NOMO-1 treated with dmso at 0.1 percent for 144 hours (cell line): ENCODE measurements at regions not wholly inside any gene's neighbourhood (a gene's known extent, or its start where the extent isn't known, plus 50 kb on each side); places are given as distances from the start of the nearest gene placed in this dataset.

ENCODE experiments used
- DNase-seq: peaks from one replicate; lab custom pipeline; 2025; ENCODE audit not compliant: unreplicated experiment; lab: John Stamatoyannopoulos, UW

DNA sequence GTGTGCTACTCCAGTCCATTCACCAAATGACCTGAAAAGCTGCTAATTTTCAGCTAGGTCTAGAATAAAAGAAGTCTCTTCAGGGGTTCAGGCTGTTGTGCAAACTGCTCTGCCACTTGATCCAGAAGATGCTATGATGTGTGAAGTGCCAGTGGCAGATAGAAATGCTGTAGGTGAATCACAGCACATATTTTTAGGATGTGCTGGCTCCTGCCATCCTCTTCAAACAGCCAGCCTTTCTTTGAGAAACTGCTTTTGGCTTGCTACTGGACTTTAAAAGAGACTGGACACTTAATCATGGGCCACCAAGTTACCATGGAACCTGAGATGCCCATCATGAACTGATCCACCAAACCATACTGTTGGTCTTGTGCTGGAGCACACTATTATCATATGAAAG, 322.1 kb downstream of the EN1 start:
- DNase-seq: no peak

DNA sequence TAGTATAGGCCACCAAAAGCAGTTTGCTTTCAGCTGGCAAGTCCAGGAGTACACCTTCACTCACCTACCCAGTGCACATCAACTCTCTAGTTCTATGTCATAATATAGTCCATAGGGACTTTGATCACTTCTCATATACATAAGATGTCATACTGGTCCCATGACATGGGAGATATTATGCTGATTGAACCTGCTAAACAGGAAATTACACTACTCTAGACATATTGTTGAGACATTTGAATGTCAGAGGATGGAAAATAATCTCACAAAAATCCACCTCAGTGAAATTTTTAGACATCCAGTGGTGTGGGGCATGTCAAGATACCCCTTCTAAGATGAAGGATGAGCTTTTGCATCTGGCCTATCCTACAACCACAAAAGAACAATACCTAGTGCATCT, 322.5 kb downstream of the EN1 start:
- DNase-seq: no peak

DNA sequence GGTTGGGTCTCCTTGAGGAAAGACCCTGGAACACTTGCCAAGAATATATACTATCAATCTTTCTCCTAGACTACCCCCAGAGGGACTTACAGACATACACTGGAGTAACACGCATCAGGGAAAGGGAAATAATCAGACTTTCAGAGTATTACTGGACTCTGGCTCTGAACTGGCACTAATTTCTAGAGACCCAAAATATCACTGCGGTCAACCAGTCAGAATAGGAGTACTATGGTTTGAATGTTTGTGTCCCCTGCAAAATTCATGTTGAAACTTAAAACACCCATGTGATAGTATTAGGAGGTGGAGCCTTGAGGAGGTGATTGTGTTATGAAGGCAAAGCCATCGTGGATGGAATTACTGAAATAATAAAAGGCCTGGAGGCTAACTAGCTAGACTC, 323.7 kb downstream of the EN1 start:
- DNase-seq: no peak

DNA sequence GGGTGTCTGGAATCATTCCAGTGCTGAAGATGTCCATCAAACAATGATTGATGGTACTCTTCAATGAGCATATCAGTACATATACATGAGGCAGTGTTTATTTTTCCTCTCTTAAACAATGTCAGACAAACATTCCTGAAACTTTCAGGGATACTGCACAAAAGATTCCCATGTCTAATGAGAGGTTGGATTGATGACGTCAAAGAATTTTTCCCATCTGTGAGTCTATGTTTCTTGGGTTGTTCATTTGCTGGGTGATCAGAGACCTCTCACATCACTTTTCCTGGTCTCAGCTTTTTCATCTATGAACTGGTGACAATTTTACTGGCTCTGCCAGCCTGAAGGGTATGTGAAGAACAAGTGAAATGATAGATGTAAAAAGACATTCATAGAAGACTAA, 325.5 kb downstream of the EN1 start:
- no peak for DNase-seq

DNA sequence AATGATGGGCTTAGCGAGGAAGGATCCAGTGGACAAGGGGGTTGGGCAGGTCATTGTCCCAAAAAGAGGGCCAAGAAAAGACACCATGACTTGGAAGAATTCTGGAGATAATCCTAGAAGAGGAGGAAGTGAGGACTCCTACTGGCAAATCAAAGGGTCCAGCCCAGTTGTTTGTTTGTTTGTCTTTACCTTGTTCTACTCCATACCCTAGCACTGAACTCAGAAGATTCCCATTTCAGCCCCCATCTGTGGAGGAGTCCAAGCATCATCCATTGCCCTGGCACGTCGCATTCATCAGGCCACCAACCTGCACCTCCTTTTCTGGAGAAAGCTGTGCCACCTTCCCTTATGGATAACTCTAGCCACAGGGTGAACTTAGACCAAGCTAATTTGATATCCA, 326.2 kb downstream of the EN1 start:
- DNase-seq: no peak

DNA sequence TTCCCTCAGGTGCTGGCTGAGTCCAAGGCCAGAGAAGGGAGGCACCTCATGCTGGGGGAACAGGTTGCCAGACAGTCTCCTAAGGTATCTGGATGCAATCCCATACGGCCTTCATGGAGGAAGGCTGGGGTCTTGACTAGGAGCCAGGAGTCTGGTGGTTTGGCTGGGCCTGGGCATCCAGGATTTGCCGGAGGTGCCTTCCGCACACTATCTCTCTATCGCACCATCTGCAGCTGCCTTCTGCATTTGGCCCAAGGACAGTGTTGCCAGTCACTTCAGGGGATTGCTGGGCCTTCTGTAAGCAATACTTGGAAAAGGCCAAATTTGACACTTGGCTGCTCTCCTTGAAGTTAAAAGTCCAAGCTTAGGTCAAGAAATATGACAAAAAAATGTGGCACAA, 327.2 kb downstream of the EN1 start:
- DNase-seq: no peak

DNA sequence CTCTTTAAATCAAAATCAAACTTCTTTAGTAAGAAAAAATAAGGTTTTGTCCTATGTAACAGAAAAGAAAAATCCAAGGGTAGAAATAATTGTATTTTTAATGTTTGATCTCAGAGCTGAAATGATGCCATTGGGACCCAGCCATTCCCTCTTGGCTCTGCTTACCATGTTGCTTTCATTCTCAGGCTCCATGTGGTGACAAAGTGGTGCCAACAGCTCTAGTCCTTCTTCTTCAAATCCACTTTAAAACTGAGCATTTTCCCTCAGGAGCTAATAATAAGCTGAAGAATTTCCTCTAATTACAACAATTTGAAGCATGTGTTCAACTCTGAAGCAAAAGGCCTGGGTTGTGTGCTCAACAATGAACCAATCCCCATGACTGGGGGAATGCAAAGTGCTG, 327.9 kb downstream of the EN1 start:
- no peak for DNase-seq

DNA sequence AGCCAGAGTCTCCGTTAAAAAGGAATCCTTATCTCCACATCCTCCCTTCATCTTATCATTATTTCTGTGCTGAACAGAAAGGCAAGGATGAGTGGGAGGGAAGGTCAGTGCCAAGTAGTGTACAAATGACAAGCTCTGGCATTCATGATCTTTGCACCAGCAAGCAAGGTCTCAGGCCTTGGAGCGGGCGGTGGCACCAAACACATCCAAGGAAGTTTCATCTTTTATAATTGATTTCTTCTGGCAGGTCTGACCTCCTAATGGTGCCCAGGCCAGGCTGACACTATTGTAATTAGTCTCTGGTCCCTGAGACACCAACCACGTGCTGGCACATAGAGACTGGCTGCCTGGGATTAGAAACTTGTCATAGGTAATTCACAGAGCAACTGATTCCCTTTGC, 336.6 kb downstream of the EN1 start:
- DNase-seq: no peak

DNA sequence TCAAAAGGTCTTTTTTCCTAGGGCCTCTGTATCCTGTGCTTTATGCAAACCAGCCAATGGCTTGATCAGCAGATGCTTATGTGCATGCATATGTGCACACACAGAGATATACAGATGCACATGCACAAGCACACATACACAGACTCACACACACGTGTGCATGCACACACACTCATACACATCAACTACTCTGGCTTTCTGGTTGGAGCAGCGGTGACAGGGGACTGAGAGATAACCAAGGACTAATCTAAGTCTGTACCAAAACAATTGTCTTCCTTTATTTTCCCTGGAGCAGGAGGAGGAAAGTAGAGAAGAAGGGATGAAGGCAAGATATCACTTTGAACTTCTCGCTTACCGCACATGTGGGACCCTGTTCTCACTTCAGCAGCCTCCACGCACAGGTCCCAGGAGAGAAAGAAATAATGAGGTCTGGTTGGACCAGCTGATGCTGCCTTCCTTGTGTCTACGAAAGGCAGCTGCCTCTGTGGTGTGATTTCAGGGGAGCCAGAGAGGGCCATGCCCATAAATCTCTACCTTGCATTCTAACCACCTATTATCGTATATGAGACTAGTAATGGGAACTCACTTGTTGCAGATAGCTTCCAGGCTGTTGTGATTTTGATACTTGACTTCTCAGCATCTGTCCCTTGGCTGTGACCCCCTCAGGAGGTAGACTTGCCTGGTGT, 338.0 kb downstream of the EN1 start:
- no peak for DNase-seq

DNA sequence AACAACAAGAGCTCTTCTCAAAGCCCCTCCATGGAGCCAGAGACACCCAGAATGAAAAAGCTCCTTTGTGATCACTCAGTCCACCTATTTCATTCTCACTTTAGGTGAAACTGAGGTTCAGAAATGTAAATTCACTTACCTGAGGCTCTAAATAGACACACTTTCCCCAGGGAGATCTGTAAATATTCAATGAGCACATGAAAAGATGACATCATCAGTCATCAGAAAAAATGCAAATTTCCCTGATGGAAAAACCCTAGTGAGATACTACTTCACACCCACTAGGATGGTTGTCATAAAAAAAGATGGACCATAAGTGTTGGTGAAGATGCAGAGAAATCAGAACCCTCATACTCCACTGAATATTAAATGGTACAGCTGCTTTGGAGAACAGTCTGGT, 339.2 kb downstream of the EN1 start:
- no peak for DNase-seq

DNA sequence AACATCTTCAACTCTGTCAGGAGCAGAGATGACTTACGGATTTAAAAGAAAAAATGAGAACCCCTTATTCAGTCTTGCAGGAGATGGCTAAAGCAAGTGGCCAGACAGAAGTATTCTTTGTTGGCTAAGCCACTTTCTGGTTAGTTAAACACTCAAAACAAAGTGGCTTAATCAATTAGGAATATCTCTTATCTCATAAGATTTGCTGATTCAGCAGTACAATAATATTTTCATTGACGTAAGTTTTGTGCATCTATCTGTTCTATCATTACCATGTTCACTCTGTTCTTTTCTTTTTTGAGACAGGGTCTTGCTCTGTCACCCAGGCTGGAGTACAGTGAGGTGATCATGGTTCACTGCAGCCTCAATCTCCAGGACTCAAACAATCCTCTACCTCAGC, 342.0 kb downstream of the EN1 start:
- no peak for DNase-seq

DNA sequence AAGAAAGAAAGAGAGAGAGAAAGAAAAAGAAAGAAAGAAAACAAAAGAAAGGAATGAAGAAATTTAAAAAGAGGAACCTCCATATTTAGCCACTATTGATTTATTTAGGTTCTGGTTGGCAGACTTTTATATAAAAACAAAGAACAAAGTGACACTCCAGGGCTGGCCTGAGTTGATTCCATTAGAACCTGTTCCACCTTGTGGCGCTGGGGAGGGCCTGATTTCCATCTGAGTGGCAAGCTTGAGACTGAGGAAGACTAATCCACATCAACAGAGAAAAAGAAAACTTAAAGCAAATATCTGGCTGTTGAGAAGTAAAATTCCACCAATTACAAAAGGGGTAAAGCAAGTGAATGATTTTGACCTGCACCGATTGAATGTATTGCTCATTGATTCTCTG, 345.3 kb downstream of the EN1 start:
- DNase-seq: no peak

DNA sequence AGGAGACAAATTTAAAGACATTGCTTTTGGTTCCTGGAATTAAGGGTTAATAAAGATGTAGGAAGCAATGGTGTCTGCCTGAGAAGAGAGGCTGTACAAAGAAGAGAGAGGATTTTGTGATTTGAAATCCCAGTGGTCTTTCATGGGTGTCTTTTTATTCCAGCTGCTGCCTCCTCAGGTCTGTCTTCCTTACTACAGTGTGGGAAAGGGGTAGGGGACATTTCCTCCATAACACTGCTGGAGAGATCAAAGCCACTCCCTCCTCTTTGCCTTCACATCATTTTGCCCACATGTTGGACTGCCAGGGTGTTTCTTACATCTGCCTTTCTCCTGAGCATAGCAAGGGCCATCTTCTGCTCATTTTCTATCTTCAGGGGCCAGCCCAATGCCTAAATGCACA, 348.5 kb downstream of the EN1 start:
- no peak for DNase-seq

DNA sequence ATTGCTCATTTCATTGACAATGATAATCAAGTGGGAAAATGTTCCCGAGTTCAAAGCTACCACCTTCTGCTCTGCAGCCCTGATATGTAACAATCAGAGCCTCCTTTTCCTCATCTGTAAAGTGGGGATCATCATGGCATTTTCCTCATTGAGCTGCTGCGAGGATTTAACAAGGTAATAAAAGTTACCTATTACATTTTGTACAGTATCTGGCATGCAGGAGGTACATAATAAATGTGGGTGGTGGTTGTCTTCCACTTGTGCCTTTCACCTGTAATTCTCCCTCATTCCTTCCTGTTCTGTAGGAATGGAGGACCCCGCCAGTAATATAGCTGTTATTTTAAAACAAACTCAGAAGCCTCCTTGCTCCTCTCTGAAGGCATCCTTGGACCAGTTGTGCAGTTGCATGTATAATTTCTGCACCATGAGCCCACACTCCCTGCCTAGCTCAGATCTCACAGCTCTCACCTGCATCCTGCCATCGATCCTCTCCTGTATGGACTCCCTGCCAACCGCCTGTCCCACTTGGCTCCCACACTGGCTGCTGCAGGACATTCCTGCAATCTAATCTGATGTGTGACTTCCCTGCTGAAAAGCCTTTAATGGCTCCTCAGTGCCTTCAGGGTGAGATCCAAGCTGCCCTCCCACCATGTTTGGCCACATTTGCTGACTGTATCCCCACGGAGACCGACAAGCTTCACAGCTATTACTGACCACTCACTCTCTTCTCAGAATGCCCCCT, 350.4 kb downstream of the EN1 start:
- no peak for DNase-seq

DNA sequence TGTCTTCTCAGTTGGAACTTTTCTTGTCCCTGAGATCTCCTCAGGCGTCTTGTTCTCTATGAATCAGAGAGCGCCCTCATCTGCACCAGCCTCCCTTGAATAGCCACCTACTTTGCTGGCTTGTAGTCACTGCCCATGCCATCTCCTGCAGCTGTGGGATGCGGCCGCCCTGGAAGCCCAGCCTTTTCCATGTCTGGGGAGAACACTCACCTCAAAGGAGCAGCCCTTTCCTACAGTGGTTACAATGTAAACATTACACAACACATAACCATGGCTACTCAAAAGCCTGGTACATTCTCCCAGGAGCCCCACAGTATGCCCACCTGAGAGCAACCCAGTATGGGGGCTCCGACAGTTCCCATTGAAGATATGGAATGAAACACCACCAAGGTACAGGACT, 351.0 kb downstream of the EN1 start:
- DNase-seq: no peak

DNA sequence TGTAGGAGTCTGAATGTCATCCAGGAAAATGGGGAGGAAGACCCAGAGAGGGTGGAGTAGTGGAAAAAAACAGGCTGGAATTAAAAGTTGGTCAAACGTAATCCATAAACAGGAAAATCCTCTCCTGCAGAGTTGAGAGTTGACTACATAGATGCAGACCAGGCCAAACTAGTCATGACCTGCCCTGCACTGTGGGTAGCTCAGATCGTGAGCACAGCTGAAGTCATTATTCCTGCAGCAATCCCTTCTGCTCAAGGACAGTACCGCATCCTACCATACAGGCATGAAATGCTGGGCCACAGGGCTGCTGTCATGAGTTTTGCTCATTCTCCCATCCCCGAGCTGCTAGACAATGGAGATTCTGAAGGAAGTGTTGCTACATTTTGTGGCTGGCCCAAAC, 352.2 kb downstream of the EN1 start:
- no peak for DNase-seq

DNA sequence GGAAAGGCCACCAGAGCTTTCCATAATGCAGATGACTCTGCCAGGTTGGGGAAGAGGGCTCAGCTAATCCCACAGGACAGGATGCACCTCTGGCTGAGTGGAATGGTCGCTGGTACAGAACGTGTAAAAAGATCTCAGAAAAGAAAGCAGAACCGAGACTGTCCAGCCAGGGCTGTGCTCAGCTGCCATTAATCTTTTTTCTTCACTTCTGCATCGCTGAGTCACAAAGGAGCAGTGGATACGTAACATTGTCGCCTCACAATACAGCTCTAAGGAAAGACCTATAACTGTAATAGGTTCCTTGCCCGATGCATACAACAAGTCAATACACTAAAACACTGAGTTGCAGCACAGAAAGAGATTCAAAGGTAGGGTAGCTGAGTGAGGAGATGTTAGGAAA, 354.2 kb downstream of the EN1 start:
- DNase-seq: no peak

DNA sequence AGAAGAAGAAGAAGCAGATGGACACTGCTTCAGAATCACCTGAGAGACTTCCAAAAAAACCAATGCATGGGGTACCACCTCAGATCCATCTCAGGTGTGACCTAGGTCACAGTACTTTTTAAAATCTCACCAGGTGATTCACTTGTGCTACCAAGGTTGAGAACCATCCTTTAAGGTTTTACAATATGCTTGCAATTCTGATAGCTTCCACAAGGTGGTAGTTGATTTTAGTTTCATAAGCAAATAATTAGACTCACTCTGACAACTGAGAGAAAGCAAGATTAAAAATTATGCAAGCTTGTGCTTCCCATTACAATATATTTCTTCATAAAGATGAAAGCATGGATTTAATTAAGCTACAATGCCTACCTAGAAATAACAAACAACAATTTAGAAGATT, 355.1 kb downstream of the EN1 start:
- no peak for DNase-seq

DNA sequence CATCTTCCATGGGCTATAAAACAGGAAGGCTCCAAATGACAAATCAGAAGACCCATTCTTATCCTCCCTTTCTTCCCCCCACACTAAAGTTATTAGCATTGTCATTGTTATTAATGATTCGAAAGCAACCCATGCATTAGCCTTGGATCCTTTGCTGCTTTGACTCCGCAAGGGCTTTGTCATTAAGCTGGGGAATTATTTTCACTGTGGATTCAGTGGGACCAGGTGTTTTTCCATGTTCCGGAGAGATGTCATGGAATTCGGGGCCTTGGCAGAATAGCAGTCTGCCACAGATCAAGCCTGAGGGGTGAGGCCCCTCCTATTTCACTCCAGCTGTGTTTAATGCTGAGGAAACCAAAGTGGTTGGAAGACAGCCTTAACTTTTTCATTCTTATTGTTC, 357.1 kb downstream of the EN1 start:
- DNase-seq: no peak

DNA sequence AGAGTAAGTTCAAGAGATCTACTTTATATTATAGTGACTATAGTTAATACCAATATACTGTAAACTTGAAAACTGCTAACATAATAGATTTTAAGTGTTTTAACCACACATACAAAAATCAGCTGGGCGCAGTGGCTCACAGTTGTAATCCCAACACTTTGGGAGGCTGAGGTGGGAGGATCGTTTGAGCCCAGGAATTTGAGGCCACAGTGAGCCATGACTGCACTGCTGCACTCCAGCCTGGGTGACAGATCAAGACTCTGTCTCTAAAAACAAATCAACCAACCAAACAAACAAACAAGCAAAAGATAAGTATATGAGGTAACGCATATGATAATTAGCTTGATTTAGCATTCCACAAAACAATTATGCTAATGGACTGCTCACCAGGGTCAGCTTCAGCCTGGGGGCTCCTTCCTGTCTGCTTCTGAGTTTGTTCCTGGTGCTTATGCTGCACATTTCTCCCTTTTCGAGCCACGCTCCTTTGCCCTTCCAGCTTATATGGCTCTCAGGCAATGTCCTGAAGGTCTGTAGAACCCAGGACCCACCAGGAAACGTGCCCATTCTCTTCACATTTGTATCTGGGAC, 357.6 kb downstream of the EN1 start:
- no peak for DNase-seq

DNA sequence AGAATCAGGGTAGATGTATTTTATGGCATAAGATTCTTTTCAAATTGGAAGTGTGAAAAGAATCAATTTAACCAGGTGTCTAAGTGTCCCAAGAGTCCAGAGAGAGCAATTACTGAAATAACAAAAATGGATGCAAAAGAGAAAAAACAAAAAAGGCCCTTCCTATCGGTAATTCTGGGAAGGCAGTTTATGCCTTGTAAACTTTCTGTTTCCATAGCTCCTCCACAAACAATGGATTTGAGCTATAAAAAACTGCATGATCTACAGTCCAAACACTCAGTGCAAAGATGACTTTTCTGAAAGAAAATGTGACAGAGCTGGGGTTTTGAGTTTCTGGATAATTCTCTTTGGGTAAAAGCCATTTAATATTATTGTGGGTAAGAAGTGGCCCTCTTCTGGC, 366.1 kb downstream of the EN1 start:
- DNase-seq: no peak

DNA sequence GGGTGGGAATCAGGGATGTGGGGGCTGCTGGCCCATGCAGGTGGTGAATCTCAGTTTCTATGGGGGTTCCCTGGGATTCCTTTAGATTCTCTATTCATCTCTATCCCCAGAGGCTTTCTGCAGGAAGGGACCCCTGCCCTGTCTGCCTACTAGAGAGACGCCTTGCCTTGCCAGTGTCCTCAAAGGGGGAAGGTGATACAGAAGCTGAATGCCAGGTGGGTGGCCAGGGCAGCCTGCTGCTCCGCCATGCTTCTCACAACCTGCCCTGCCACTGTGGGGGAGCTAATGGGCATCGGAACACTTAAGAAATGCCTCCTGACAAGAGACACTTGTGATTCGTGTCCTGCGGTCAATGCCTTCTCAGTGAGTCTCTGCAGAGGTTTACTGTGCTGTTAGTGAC, 368.4 kb downstream of the EN1 start:
- no peak for DNase-seq
